Keratinocyte (primary cell): ENCODE measurements at regions not wholly inside any gene's neighbourhood (a gene's known extent, or its start where the extent isn't known, plus 50 kb on each side); places are given as distances from the start of the nearest gene placed in this dataset.

Experiments
- EZH2 ChIP-seq: IDR thresholded peaks from one replicate; pipeline ENCODE4 v1.6.1; 2012; ENCODE audit warnings: inconsistent platforms, mild to moderate bottlenecking, low read length, moderate library complexity
- TF ChIP-seq, protein P1 (sequence below), 3 experiments: IDR thresholded peaks in 1 of 3; conservative IDR thresholded peaks in 1 of 3; optimal IDR thresholded peaks in 1 of 3; 2 replicates in 2 of 3; 3 replicates in 1 of 3; pipeline versions ENCODE3 to v1.5.1; 2011; ENCODE audit warnings: low read length in 3 of 3, mild to moderate bottlenecking in 3 of 3, moderate library complexity in 2 of 3, control low read depth in 1 of 3, inconsistent platforms in 1 of 3; ENCODE audit not compliant: insufficient read depth in 2 of 3; ENCODE audit errors: extremely low read depth in 1 of 3

DNA sequence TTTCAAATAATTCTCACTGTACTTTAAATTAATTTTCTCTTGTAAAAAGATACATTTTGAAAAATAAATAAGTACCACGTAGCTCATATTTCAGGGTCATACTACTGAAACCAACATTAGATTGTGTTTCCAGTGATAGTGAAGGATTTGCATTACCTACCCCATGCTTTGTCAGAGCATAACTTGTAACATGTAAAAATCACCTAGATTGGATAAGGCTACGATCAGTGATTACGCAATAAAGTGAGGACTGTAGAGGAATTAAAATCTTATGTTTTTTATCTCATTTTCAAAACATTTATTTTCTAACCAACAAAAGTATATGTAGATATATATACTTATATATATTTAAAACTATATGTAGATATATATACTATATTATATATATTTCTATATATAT lies 89.4 kb upstream of the VRK2 start:
- TF ChIP-seq, protein P1, sequence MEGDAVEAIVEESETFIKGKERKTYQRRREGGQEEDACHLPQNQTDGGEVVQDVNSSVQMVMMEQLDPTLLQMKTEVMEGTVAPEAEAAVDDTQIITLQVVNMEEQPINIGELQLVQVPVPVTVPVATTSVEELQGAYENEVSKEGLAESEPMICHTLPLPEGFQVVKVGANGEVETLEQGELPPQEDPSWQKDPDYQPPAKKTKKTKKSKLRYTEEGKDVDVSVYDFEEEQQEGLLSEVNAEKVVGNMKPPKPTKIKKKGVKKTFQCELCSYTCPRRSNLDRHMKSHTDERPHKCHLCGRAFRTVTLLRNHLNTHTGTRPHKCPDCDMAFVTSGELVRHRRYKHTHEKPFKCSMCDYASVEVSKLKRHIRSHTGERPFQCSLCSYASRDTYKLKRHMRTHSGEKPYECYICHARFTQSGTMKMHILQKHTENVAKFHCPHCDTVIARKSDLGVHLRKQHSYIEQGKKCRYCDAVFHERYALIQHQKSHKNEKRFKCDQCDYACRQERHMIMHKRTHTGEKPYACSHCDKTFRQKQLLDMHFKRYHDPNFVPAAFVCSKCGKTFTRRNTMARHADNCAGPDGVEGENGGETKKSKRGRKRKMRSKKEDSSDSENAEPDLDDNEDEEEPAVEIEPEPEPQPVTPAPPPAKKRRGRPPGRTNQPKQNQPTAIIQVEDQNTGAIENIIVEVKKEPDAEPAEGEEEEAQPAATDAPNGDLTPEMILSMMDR (optimal IDR thresholded peaks at IDR 0.05 in 1 of 3, IDR thresholded peaks at IDR 0.05 in 1 of 3, conservative IDR thresholded peaks at IDR 0.05 in 1 of 3; ENCODE audit: extremely low read depth in 1 of 3, insufficient read depth in 2 of 3, low read length in 3 of 3): no peak
- TF ChIP-seq EZH2: no peak
